ENCODE measurements at regions not wholly inside any gene's neighbourhood (a gene's known extent, or its start where the extent isn't known, plus 50 kb on each side); places are given as distances from the start of the nearest gene placed in this dataset.

DNA sequence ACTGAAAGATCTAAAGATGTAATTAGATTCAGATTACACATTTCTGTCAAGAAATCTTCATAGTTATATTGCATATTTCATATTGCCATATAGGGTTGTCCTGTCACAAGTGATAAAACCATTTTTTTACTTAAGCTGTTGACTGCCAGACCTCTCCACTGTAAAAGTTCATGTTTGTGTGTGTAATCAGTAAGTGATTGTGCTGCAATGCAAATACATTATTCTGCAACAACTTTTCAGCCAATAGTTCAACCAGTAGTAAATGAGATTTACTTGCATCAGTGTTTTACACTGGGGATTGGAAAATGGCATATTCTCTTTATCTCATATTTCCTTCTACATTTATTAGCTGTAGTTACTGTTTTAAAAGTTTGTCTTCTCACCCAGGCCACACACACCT is 603.9 kb upstream of the RORB start:
- TF ChIP-seq CTCF (IDR thresholded peaks at IDR 0.05; ENCODE audit: insufficient read depth, low read length, poor library complexity, severe bottlenecking) (no peak), EZH2phosphoT487 (conservative IDR thresholded peaks at IDR 0.05; ENCODE audit: low read length) (no peak)
- H2AFZ ChIP-seq (ENCODE audit: low read depth, low read length, severe bottlenecking) = no peak overlapping the region

DNA sequence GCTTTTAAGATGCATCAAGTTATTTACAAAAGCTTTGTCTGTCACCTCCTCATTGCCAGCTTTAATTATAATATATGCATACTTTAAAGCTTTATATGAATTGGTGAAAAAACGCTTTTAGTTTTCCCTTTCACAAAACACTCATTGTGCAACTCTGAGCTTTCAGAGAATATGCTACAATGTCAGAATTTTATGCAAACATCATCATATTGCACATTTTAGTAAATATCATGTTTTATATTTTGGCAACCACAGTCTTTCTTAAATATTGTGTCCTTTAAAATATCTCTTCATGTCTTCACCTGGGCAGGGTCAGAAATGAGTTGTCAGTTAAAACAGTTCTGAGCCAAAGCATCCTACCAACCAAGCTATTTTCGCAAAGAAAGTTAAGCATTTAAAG is 601.1 kb upstream of the RORB start:
- no peaks in the 10 kb centered on the region for H3K27me3 ChIP-seq (ENCODE audit: low read length)
- no peak overlapping the region for H3K9ac ChIP-seq (ENCODE audit: low read length)
- no peak overlapping the region for H3K4me2 ChIP-seq (ENCODE audit: low read depth, low read length, poor library complexity, severe bottlenecking)
- no peaks in the 10 kb centered on the region for H3K79me2 ChIP-seq (ENCODE audit: insufficient read depth, low read length)
- H2AFZ ChIP-seq (ENCODE audit: low read depth, low read length, severe bottlenecking) = no peak overlapping the region
- no peak overlapping the region for H3K4me3 ChIP-seq (ENCODE audit: insufficient read depth, low read length, poor library complexity, severe bottlenecking)
- no peaks in the 10 kb centered on the region for H3K9me2 ChIP-seq (replicated peaks; ENCODE audit: insufficient read depth, low read length)
- H3K9me3 ChIP-seq (ENCODE audit: insufficient read depth, low read length) = no peaks in the 10 kb centered on the region
- H3K27ac ChIP-seq (ENCODE audit: low read depth, low read length) = no peak overlapping the region
- no peaks in the 10 kb centered on the region for H4K20me1 ChIP-seq (ENCODE audit: low read depth, low read length)
- TF ChIP-seq EZH2phosphoT487 (conservative IDR thresholded peaks at IDR 0.05; ENCODE audit: low read length) (no peak), CTCF (IDR thresholded peaks at IDR 0.05; ENCODE audit: insufficient read depth, low read length, poor library complexity, severe bottlenecking) (no peak)
- H3K36me3 ChIP-seq (ENCODE audit: low read length) = no peaks in the 10 kb centered on the region
- no peaks in the 10 kb centered on the region for H3F3A ChIP-seq (ENCODE audit: insufficient read depth)

More for the DNA sequence above, 603.9 kb upstream of the RORB start:
- no peaks in the 10 kb centered on the region for H3K27me3 ChIP-seq (ENCODE audit: low read length)
- no peaks in the 10 kb centered on the region for H4K20me1 ChIP-seq (ENCODE audit: low read depth, low read length)
- no peak overlapping the region for H3K4me3 ChIP-seq (ENCODE audit: insufficient read depth, low read length, poor library complexity, severe bottlenecking)
- H3K9me3 ChIP-seq (ENCODE audit: insufficient read depth, low read length) = no peaks in the 10 kb centered on the region
- H3K9me2 ChIP-seq (replicated peaks; ENCODE audit: insufficient read depth, low read length) = no peaks in the 10 kb centered on the region
- H3K9ac ChIP-seq (ENCODE audit: low read length) = no peak overlapping the region
- no peaks in the 10 kb centered on the region for H3K36me3 ChIP-seq (ENCODE audit: low read length)
- H3K27ac ChIP-seq (ENCODE audit: low read depth, low read length) = no peak overlapping the region
- H3K4me2 ChIP-seq (ENCODE audit: low read depth, low read length, poor library complexity, severe bottlenecking) = no peak overlapping the region
- H3F3A ChIP-seq (ENCODE audit: insufficient read depth) = no peaks in the 10 kb centered on the region
- H3K79me2 ChIP-seq (ENCODE audit: insufficient read depth, low read length) = no peaks in the 10 kb centered on the region

DNA sequence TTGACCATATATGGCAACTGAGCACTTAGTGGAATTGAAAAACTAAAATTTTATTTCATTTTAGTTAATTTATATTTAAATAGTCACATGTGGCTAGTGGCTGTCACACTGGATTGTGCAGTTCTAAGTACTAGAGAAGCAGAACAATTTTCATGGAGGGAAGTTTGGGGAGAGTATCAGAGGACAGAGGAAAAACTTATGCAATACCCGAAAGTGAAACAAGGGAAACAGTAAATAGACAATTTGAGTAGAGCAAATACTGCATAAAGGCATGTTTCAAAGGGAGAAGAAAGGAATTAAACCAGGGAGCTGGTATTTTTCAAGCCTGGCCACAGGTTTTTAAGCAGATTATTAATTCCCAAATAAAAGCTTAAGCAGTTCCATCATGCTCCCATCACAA is 590.5 kb upstream of the RORB start:
- TF ChIP-seq CTCF (IDR thresholded peaks at IDR 0.05; ENCODE audit: insufficient read depth, low read length, poor library complexity, severe bottlenecking) = no peak
- TF ChIP-seq EZH2phosphoT487 (conservative IDR thresholded peaks at IDR 0.05; ENCODE audit: low read length) = no peak
- Histone ChIP-seq H4K20me1 (ENCODE audit: low read depth, low read length) (no peaks in the 10 kb centered on the region), H3K79me2 (ENCODE audit: insufficient read depth, low read length) (no peaks in the 10 kb centered on the region), H3K9me2 (replicated peaks; ENCODE audit: insufficient read depth, low read length) (no peaks in the 10 kb centered on the region; the same call in 1 of the 2 replicates), H3K27ac (ENCODE audit: low read depth, low read length) (no peak overlapping the region), H3K4me3 (ENCODE audit: insufficient read depth, low read length, poor library complexity, severe bottlenecking) (no peak overlapping the region), H2AFZ (ENCODE audit: low read depth, low read length, severe bottlenecking) (no peak overlapping the region), H3K9me3 (ENCODE audit: insufficient read depth, low read length) (no peaks in the 10 kb centered on the region), H3K4me2 (ENCODE audit: low read depth, low read length, poor library complexity, severe bottlenecking) (no peak overlapping the region), H3K9ac (ENCODE audit: low read length) (no peak overlapping the region), H3K27me3 (ENCODE audit: low read length) (no peaks in the 10 kb centered on the region), H3K36me3 (ENCODE audit: low read length) (no peaks in the 10 kb centered on the region), H3F3A (ENCODE audit: insufficient read depth) (no peaks in the 10 kb centered on the region)

Data from SU-DHL-6 (cell line).